ENCODE measurements at regions not wholly inside any gene's neighbourhood (a gene's known extent, or its start where the extent isn't known, plus 50 kb on each side); places are given as distances from the start of the nearest gene placed in this dataset.
A peak's percentile ranks its signal among the peaks of the same experiment; 100 is the strongest.

- TF ChIP-seq FOXK2 (IDR thresholded peaks at IDR 0.05) = no peak
- TF ChIP-seq ARNT (IDR thresholded peaks at IDR 0.05) = no peak
- no peak for TF ChIP-seq SP1 (IDR thresholded peaks at IDR 0.05)
- TF ChIP-seq ELF4 (IDR thresholded peaks at IDR 0.05) = no peak
- POLR2A ChIA-PET = interaction anchor here (1.2 kb wide), 1 partner anchor 472 kb away, joined by 3 read pairs; the partner anchor contains the start of gene SLC2A11
- CTCF ChIA-PET = interaction anchor here (0.6 to 1.8 kb wide), 14 partner anchors 9 to 428 kb away, joined by 3 to 10 read pairs (median 4); partner anchors contain the start of gene BCR
- DNase-seq (ENCODE audit: extremely low spot score) = peak; percentile 96
Observed at GRCh38 chr22:23385678-23386631, 194.1 kb downstream of the IGLL1 start.

- TF ChIP-seq FOXA1 (IDR thresholded peaks at IDR 0.05) (no peak), ZNF384 (IDR thresholded peaks at IDR 0.05) (no peak), CTBP1 (IDR thresholded peaks at IDR 0.05; ENCODE audit: borderline replicate concordance) (no peak), TARDBP (IDR thresholded peaks at IDR 0.05) (no peak), SUZ12 (IDR thresholded peaks at IDR 0.05) (no peak)
- DNase-seq (ENCODE audit: extremely low spot score) = no peak
- POLR2A ChIA-PET = interaction anchor here (1.2 kb wide), 1 partner anchor 472 kb away, joined by 3 read pairs; the partner anchor contains the start of gene SLC2A11
- CTCF ChIA-PET = interaction anchor here (0.6 to 1.8 kb wide), 14 partner anchors 8 to 428 kb away, joined by 3 to 10 read pairs (median 4); partner anchors contain the start of gene BCR
Observed at GRCh38 chr22:23384923-23385677, 195.0 kb downstream of the IGLL1 start.

GRCh38 chr22:23384431-23384830 lies 195.7 kb downstream of the IGLL1 start:
- CTCF ChIA-PET = no interaction called here
- no peak for DNase-seq (ENCODE audit: extremely low spot score)
- POLR2A ChIA-PET = no interaction called here
- TF ChIP-seq SP1 (IDR thresholded peaks at IDR 0.05) (no peak), NFRKB (IDR thresholded peaks at IDR 0.05) (no peak), HDGF (IDR thresholded peaks at IDR 0.05; ENCODE audit: borderline replicate concordance) (no peak), SUZ12 (IDR thresholded peaks at IDR 0.05) (no peak), ZNF384 (IDR thresholded peaks at IDR 0.05) (no peak), L3MBTL2 (conservative IDR thresholded peaks at IDR 0.05) (no peak), ARNT (IDR thresholded peaks at IDR 0.05) (no peak), LEF1 (IDR thresholded peaks at IDR 0.05; ENCODE audit: borderline replicate concordance) (no peak), ELF4 (IDR thresholded peaks at IDR 0.05) (no peak)

GRCh38 chr22:23383491-23384361 lies 196.4 kb downstream of the IGLL1 start:
- DNase-seq (ENCODE audit: extremely low spot score) = no peak
- ChIA-PET POLR2A (no interaction called here), CTCF (no interaction called here)
- TF ChIP-seq FOXK2 (IDR thresholded peaks at IDR 0.05) (no peak), PKNOX1 (IDR thresholded peaks at IDR 0.05) (no peak), TARDBP (IDR thresholded peaks at IDR 0.05) (no peak), LEF1 (IDR thresholded peaks at IDR 0.05; ENCODE audit: borderline replicate concordance) (no peak), SP1 (IDR thresholded peaks at IDR 0.05) (no peak), CTBP1 (IDR thresholded peaks at IDR 0.05; ENCODE audit: borderline replicate concordance) (no peak), L3MBTL2 (conservative IDR thresholded peaks at IDR 0.05) (no peak), ELF4 (IDR thresholded peaks at IDR 0.05) (no peak), NFRKB (IDR thresholded peaks at IDR 0.05) (no peak), ZNF384 (IDR thresholded peaks at IDR 0.05) (no peak), FOXM1 (IDR thresholded peaks at IDR 0.05; ENCODE audit: borderline replicate concordance) (no peak), SUZ12 (IDR thresholded peaks at IDR 0.05) (no peak), BHLHE40 (IDR thresholded peaks at IDR 0.05; ENCODE audit: borderline replicate concordance) (no peak), ARNT (IDR thresholded peaks at IDR 0.05) (no peak), HDGF (IDR thresholded peaks at IDR 0.05; ENCODE audit: borderline replicate concordance) (no peak), FOXA1 (IDR thresholded peaks at IDR 0.05) (no peak)

GRCh38 chr22:23382428-23383218 lies 197.5 kb downstream of the IGLL1 start:
- CTCF ChIA-PET = no interaction called here
- TF ChIP-seq LEF1 (IDR thresholded peaks at IDR 0.05; ENCODE audit: borderline replicate concordance) (no peak), ELF4 (IDR thresholded peaks at IDR 0.05) (no peak), SP1 (IDR thresholded peaks at IDR 0.05) (no peak), FOXK2 (IDR thresholded peaks at IDR 0.05) (no peak), NFRKB (IDR thresholded peaks at IDR 0.05) (no peak), FOXA1 (IDR thresholded peaks at IDR 0.05) (no peak), SUZ12 (IDR thresholded peaks at IDR 0.05) (no peak), HDGF (IDR thresholded peaks at IDR 0.05; ENCODE audit: borderline replicate concordance) (no peak), PKNOX1 (IDR thresholded peaks at IDR 0.05) (no peak), L3MBTL2 (conservative IDR thresholded peaks at IDR 0.05) (no peak), CTBP1 (IDR thresholded peaks at IDR 0.05; ENCODE audit: borderline replicate concordance) (no peak), FOXM1 (IDR thresholded peaks at IDR 0.05; ENCODE audit: borderline replicate concordance) (no peak), BHLHE40 (IDR thresholded peaks at IDR 0.05; ENCODE audit: borderline replicate concordance) (no peak), ZNF384 (IDR thresholded peaks at IDR 0.05) (no peak), ARNT (IDR thresholded peaks at IDR 0.05) (no peak)
- DNase-seq (ENCODE audit: extremely low spot score) = no peak
- POLR2A ChIA-PET = no interaction called here
